Activated CD4-positive, alpha-beta memory T cell treated with anti-CD3 and anti-CD28 coated beads, Interleukin-2, amount 10 ng/mL, durations not matched to agents 7 days and 5 days (primary cell): ENCODE measurements at regions not wholly inside any gene's neighbourhood (a gene's known extent, or its start where the extent isn't known, plus 50 kb on each side); places are given as distances from the start of the nearest gene placed in this dataset.
"Not testable (repeated sequence)": the region's sequence is repeated elsewhere in the genome, so short reads cannot be mapped to it uniquely, and the experiment has no call there.

ENCODE experiments used
- CTCF ChIA-PET: fragments of 350-600 bp; sonication (Branson Sonifier 250); formaldehyde crosslinking; loops from one replicate; lab custom pipeline; 2021; ENCODE audit warnings: antibody characterized with exemption, inconsistent platforms; lab: Charles Lee
- POLR2A ChIA-PET: fragments of 350-600 bp; sonication (Branson Sonifier 250); formaldehyde crosslinking; loops from one replicate; lab custom pipeline; 2021; ENCODE audit warnings: antibody characterized with exemption; lab: Charles Lee
- DNase-seq: peaks from one replicate; pipeline ENCODE4 v3.0.0-alpha.2; 2020
- H3K27ac Mint-ChIP-seq: one replicate; pipeline ENCODE4 v1.8.0; 2021; ENCODE audit warnings: mild to moderate bottlenecking, mixed read lengths
- H3K27me3 Mint-ChIP-seq: one replicate; pipeline ENCODE4 v1.8.0; 2021; ENCODE audit warnings: mixed read lengths
- H3K36me3 Mint-ChIP-seq: one replicate; pipeline ENCODE4 v1.8.0; 2021; ENCODE audit warnings: low read depth, mixed read lengths
- H3K4me1 Mint-ChIP-seq: one replicate; pipeline ENCODE4 v1.8.0; 2021; ENCODE audit warnings: mixed read lengths
- H3K4me3 Mint-ChIP-seq: one replicate; pipeline ENCODE4 v1.8.0; 2021; ENCODE audit warnings: mild to moderate bottlenecking, mixed read lengths
- H3K9me3 Mint-ChIP-seq: one replicate; pipeline ENCODE4 v1.8.0; 2021; ENCODE audit warnings: mixed read lengths

DNA sequence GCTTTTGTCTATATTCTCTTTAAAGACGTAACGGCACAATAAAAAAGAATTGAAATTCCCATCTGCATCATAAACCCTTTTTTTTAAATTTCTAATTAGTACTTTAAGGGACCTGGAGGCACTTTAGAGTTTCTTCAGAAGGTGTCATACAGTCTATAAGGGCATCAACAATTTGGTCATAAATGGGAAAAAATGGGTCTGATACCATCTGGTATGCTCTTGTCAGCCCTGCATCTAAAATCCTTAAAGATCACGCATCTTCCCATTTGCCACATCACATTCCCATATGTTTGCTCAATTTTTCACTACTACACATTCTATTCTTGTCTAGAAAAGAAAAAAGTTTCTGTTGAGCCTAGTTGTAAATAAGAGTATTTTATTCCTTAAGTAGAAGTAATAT is 53.8 kb downstream of the COX7C start:
- POLR2A ChIA-PET = no interaction called here
- DNase-seq = no peak
- Mint-ChIP-seq H3K4me1 (no peaks in the 10 kb centered on the region), H3K9me3 (no peaks in the 10 kb centered on the region), H3K4me3 (no peak overlapping the region), H3K27ac (no peak overlapping the region), H3K27me3 (peaks cover 4% of the 10 kb centered on the region), H3K36me3 (no peaks in the 10 kb centered on the region)
- CTCF ChIA-PET = no interaction called here

DNA sequence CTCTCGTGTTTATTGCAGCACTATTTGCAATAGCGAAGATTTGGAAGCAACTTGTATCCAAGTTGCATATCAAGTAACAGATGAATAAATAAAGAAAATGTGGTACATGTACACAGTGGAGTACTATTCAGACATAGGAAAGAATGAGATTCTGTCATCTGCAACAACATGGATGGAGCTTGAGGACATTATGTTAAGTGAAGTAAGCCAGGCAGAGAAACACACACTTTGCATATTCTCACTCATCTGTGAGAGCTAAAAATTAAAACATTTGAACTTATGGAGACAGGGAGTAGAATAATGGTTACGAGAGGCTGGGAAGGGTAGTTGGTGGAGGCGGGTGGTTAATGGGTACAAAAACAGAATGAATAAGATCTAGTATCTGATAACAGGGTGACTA is 56.3 kb downstream of the COX7C start:
- H3K4me3 Mint-ChIP-seq = no peak overlapping the region
- no peak overlapping the region for H3K27ac Mint-ChIP-seq
- peaks cover 4% of the 10 kb centered on the region for H3K27me3 Mint-ChIP-seq
- H3K4me1 Mint-ChIP-seq = no peaks in the 10 kb centered on the region
- no peaks in the 10 kb centered on the region for H3K9me3 Mint-ChIP-seq
- POLR2A ChIA-PET = no interaction called here
- H3K36me3 Mint-ChIP-seq = no peaks in the 10 kb centered on the region
- CTCF ChIA-PET = no interaction called here
- no peak for DNase-seq

DNA sequence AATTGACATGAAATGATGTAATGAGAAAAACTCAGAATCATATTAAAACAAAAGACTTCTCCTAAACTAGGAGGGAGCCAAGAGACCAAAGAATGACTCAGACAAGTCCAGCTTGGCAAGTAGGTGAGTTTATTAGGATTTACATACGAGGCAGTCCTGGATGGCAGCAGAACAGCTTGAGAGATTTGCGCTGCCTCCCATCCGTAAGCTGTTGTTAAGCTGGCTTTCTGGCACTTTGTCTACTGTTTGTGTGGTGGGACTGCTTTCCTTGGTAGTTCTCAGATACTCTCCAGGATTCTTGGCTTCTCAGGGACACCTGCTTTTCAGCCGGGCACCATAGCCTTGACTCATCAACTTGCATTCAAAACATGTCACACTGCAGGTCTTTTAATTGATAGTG is 57.6 kb downstream of the COX7C start:
- no peak for DNase-seq
- Mint-ChIP-seq H3K9me3 (no peaks in the 10 kb centered on the region), H3K4me3 (no peak overlapping the region), H3K36me3 (no peaks in the 10 kb centered on the region), H3K27me3 (peaks cover 4% of the 10 kb centered on the region), H3K27ac (no peak overlapping the region), H3K4me1 (no peaks in the 10 kb centered on the region)
- CTCF ChIA-PET = no interaction called here
- POLR2A ChIA-PET = no interaction called here

DNA sequence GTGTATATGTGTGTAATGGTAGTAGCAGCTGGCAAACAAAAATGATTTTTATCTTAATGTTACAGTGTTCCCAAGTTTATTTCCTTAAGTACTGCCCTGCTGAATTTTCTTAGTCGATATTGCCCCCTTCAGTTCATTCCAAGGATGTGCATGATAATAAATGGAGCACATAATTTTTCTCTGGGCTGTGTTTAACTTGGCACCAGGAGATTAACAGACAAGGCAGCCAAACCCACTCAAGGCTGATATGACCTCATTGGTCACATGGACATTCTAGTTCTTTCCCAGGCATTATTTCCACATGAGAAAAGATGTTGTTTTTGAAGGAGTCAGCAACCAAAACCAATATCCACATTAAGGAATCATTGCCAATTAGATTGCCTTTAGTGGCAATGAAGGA is 61.8 kb downstream of the COX7C start:
- ChIA-PET CTCF (no interaction called here), POLR2A (no interaction called here)
- no peak for DNase-seq
- H3K4me3 Mint-ChIP-seq = no peak overlapping the region
- H3K36me3 Mint-ChIP-seq = no peaks in the 10 kb centered on the region
- H3K9me3 Mint-ChIP-seq = no peaks in the 10 kb centered on the region
- no peaks in the 10 kb centered on the region for H3K4me1 Mint-ChIP-seq
- no peak overlapping the region for H3K27ac Mint-ChIP-seq
- peaks cover 10% of the 10 kb centered on the region for H3K27me3 Mint-ChIP-seq

DNA sequence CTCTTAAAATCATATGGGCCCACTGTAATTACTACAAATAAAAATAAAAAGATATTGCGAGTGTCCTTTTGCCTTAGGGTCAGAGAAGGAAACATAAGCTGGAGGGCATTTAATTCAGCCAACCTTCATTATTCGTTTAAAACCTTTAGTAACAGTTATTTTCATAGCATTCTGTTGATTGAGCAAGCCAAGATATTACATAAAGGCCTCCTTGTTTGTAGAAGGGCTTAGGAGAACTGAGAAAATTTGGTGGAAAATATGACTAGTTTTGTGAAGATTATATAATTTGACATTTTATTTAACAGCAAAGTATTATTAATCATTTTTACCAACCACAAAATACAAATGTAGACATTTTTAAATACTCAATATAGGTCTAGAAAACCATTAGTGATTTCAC is 62.2 kb downstream of the COX7C start:
- H3K27me3 Mint-ChIP-seq = peaks cover 10% of the 10 kb centered on the region
- ChIA-PET CTCF (no interaction called here), POLR2A (no interaction called here)
- no peak overlapping the region for H3K27ac Mint-ChIP-seq
- no peaks in the 10 kb centered on the region for H3K4me1 Mint-ChIP-seq
- H3K9me3 Mint-ChIP-seq = no peaks in the 10 kb centered on the region
- H3K36me3 Mint-ChIP-seq = no peaks in the 10 kb centered on the region
- no peak for DNase-seq
- H3K4me3 Mint-ChIP-seq = no peak overlapping the region

DNA sequence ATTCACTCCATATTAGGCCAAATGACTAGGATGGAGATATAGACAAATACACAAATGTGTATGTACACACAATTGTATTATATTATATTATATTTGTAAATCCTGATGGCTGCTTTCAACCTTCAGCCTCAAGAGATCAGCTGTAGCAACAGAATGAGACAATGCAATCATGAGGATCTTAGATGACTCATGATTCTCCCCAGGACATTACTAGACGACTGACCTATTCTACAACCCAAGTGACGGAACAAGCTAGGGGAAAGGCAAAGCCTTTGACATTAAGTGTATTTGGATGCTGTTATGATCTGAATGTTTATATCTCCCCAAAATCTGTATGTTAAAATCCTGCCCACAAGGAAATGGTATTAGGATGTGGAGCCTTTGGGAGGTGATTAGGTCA is 66.5 kb downstream of the COX7C start:
- Mint-ChIP-seq H3K36me3 (no peaks in the 10 kb centered on the region), H3K4me1 (no peaks in the 10 kb centered on the region), H3K4me3 (no peak overlapping the region), H3K27ac (no peak overlapping the region), H3K9me3 (no peaks in the 10 kb centered on the region), H3K27me3 (peaks cover 11% of the 10 kb centered on the region)
- no peak for DNase-seq
- ChIA-PET POLR2A (no interaction called here), CTCF (no interaction called here)

DNA sequence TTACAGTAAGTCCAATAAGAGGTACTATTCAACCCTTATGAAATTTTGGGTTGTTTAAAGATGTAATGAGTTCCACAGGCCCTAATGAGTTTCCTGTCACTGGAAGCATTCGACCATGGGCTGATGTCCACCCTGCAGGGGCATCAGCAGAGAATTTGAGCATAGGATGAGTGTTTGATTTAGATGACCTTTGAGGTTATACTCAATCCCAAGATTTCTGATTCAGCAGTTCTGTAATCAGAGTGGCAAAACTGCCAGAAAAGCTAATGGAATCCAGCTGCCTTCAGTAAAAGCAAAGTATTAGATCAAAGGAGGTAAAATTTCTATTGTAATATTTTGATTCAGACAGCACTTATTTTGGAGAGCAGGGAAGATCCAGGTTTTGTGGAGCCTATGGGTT is 68.3 kb downstream of the COX7C start:
- ChIA-PET POLR2A (no interaction called here), CTCF (no interaction called here)
- Mint-ChIP-seq H3K4me3 (no peak overlapping the region), H3K27me3 (peaks cover 11% of the 10 kb centered on the region), H3K4me1 (no peaks in the 10 kb centered on the region), H3K36me3 (no peaks in the 10 kb centered on the region), H3K9me3 (no peaks in the 10 kb centered on the region), H3K27ac (no peak overlapping the region)
- DNase-seq = no peak

DNA sequence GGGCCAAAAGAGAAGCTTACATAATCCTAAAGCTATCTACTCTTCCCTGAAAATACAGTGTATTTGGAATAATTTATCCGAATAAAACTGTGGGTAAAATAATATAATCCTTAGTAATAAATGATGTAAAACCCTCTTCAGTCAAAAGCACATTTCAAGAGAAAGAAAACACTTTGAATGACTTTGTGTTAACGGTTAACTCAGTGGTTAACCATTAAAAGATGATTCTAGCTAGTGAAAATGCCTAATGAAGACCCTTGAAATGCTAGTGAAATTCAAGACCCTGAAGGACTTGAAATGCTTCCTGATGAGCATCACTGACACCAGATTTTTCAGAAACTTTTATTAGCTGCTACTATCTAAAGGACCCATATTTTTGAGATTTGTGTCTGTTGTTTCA is 70.7 kb downstream of the COX7C start:
- CTCF ChIA-PET = no interaction called here

DNA sequence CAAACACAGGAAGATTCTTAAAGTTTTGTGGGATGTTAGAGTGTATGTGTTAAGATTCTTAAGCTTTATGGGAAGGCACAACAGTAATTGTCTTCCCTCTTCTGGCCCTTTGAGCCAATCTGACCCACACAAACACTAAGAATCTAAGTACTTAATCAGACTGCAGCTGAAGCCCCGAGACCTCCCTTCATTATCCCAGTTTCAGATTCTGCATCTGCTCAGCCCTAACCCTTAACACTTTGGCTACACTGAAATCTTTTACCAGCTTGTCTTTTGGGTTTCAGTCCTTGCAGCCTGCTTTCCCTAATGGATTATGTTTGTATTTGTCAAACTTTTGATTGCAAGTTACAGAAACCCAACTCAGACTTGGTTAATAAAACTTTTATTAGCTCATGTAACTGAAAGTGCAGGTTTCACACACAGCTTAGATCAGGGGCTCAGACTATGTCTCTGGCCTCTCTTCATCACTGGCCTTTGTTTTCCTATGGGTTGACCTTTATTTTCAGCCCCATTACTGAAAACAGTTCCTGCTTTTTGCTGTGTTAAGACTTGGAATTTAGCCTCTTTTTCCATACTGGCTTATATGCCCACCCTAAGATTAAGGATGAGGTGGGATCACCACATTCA is 71.5 kb downstream of the COX7C start:
- Mint-ChIP-seq H3K36me3 (no peaks in the 10 kb centered on the region), H3K4me1 (no peaks in the 10 kb centered on the region), H3K4me3 (no peak overlapping the region), H3K27ac (no peak overlapping the region), H3K9me3 (no peaks in the 10 kb centered on the region), H3K27me3 (peaks cover 1% of the 10 kb centered on the region)
- ChIA-PET CTCF (no interaction called here), POLR2A (no interaction called here)
- no peak for DNase-seq

More for the DNA sequence above, 70.7 kb downstream of the COX7C start:
- peaks cover 1% of the 10 kb centered on the region for H3K27me3 Mint-ChIP-seq
- POLR2A ChIA-PET = no interaction called here
- no peaks in the 10 kb centered on the region for H3K9me3 Mint-ChIP-seq
- DNase-seq = no peak
- no peak overlapping the region for H3K27ac Mint-ChIP-seq
- H3K4me1 Mint-ChIP-seq = no peaks in the 10 kb centered on the region
- no peaks in the 10 kb centered on the region for H3K36me3 Mint-ChIP-seq
- no peak overlapping the region for H3K4me3 Mint-ChIP-seq

DNA sequence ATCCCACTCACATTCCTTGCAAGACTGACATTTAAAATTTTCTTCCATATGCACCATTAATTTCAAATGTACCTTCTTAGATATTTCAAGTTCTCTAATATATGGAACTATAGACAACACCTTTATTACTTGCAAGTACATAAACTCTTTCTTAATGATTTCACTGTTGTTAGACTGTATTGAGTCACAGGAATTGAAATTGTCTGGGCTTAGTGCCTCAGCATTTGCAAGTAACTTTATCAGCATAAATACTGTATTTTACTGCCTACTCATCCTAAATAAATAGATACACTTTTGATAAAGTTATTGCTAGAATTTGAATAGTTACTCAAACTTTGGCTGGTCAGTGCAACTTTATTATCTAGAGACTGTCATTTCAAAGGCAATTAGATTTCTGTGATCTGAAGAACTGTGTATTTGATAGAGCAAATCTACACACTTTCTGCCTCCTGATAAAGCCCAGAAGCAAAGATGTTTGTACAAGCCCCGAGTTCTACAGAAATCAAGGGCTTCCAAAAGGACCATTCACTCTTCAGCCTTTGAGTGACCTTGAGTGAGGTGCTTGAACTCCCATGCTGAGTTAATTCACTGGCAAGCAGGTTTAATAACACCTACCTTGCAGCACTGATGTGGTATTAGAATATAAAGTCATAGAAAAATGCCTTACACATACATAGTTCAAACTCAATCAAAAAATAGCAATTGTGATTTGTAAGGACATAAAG is 91.6 kb downstream of the COX7C start:
- ChIA-PET CTCF (no interaction called here), POLR2A (no interaction called here)
- DNase-seq = no peak
- Mint-ChIP-seq H3K9me3 (no peaks in the 10 kb centered on the region), H3K27ac (no peak overlapping the region), H3K4me3 (no peak overlapping the region), H3K36me3 (no peaks in the 10 kb centered on the region), H3K4me1 (no peaks in the 10 kb centered on the region), H3K27me3 (no peaks in the 10 kb centered on the region)

DNA sequence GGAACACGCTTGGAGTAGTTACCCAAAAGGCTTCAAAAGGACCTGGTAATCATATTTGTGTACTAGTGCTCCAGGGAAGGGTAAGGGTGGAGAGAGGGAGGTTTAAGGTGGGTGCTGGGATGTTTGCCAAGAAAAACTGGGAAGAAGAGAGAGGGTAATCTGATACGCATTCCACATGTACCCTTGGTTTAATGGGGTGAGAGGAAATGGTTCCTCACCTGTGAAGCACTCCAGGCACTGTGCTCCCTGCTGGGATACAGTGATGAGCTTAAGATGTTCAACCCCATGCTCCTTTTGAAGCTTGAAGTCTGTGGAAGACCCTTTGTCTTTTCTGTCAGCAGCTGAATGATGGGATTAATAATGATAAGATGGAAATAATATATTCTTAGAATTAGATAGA is 98.4 kb downstream of the COX7C start:
- no peaks in the 10 kb centered on the region for H3K4me1 Mint-ChIP-seq
- POLR2A ChIA-PET = no interaction called here
- no peak for DNase-seq
- no peaks in the 10 kb centered on the region for H3K9me3 Mint-ChIP-seq
- no peak overlapping the region for H3K4me3 Mint-ChIP-seq
- H3K27me3 Mint-ChIP-seq = no peaks in the 10 kb centered on the region
- H3K27ac Mint-ChIP-seq = no peak overlapping the region
- CTCF ChIA-PET = no interaction called here
- no peaks in the 10 kb centered on the region for H3K36me3 Mint-ChIP-seq

DNA sequence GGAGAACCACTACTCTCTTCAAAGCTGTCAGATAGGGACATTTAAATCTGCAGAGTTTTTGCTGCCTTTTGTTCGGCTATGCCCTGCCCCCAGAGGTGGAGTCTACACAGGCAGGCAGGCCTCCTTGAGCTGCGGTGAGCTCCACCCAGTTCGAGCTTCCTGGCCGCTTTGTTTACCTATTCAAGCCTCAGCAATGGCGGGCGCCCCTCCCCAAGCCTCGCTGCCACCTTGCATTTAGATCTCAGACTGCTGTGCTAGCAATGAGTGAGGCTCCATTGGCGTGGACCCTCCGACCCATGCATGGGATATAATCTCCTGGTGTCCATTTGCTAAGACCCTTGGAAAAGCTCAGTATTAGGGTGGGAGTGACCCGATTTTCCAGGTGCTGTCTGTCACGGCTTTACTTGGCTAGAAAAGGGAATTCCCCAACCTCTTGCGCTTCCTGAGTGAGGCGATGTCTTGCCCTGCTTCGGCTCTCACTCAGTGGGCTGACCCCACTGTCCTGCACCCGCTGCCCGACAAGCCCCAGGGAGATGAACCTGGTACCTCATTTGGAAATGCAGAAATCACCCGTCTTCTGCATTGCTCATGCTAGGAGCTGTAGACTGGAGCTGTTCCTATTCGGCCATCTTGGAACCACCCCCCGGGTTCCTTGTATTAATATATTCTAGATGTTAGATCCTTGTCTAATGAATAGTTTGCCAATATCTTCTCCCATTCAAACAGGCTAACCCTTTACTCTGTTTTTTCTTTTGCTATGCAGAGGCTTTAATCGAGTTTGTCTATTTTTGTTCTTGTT is 113.8 kb downstream of the COX7C start:
- H3K27me3 Mint-ChIP-seq, H3K27ac Mint-ChIP-seq, H3K36me3 Mint-ChIP-seq, H3K9me3 Mint-ChIP-seq, H3K4me3 Mint-ChIP-seq, CTCF ChIA-PET, H3K4me1 Mint-ChIP-seq, POLR2A ChIA-PET, DNase-seq: not testable (repeated sequence)

DNA sequence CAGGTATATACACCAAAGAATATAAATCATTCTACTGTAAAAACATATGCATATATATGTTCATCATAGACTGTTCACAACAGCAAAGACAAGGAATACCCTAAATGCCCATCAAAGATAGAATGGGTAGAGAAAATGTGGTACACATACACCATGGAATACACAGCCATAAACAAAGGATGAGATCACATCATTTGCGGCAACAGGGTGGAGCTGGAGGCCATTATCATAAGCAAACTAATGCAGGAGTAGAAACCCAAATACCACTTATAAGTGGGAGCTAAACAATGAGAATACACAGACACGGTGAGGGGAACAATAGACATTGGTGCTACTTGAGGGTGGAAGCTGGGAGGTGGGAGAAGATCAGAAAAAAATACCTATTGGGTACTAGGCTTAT is 117.6 kb downstream of the COX7C start:
- POLR2A ChIA-PET = no interaction called here

More for the DNA sequence above, 117.6 kb downstream of the COX7C start:
- H3K9me3 Mint-ChIP-seq = peaks cover 2% of the 10 kb centered on the region
- H3K36me3 Mint-ChIP-seq = no peaks in the 10 kb centered on the region
- no peaks in the 10 kb centered on the region for H3K27me3 Mint-ChIP-seq
- H3K4me3 Mint-ChIP-seq = no peak overlapping the region
- no peak overlapping the region for H3K27ac Mint-ChIP-seq
- CTCF ChIA-PET = no interaction called here
- no peaks in the 10 kb centered on the region for H3K4me1 Mint-ChIP-seq
- DNase-seq = no peak
